Epithelial cell of esophagus (primary cell): ENCODE measurements at regions not wholly inside any gene's neighbourhood (a gene's known extent, or its start where the extent isn't known, plus 50 kb on each side); places are given as distances from the start of the nearest gene placed in this dataset.
A peak's percentile ranks its signal among the peaks of the same experiment; 100 is the strongest.

Experiments used
- DNase-seq: peaks from one replicate; pipeline ENCODE4 v3.0.0; 2010; ENCODE audit warnings: low read depth
- H3K4me3 ChIP-seq: 2 replicates; pipeline ENCODE4 v1.5.1; 2011; ENCODE audit warnings: mild to moderate bottlenecking, low read length, control low read depth
- CTCF ChIP-seq: IDR thresholded peaks from 2 replicates; pipeline ENCODE4 v1.5.1; 2011; ENCODE audit warnings: low read depth, mild to moderate bottlenecking, low read length, control low read depth, inconsistent platforms; ENCODE audit not compliant: insufficient read depth; ENCODE audit errors: missing control alignments

- DNase-seq = no peak
- H3K4me3 ChIP-seq = no peak overlapping the region
These were observed 62.8 kb upstream of the YWHAQ start for GRCh38 chr2:9693646-9694045.

GRCh38 chr2:9694661-9695234 is 64.0 kb upstream of the YWHAQ start:
- DNase-seq = no peak
- TF ChIP-seq CTCF = no peak
- no peak overlapping the region for H3K4me3 ChIP-seq

More at GRCh38 chr2:9693646-9694045, 62.8 kb upstream of the YWHAQ start:
- TF ChIP-seq CTCF = no peak

GRCh38 chr2:9695941-9696340 is 65.1 kb upstream of the YWHAQ start:
- H3K4me3 ChIP-seq = no peak overlapping the region
- no peak for DNase-seq
- no peak for TF ChIP-seq CTCF

GRCh38 chr2:9696731-9697130 is 65.9 kb upstream of the YWHAQ start:
- no peak overlapping the region for H3K4me3 ChIP-seq
- TF ChIP-seq CTCF = no peak
- peak; percentile 80 for DNase-seq

GRCh38 chr2:9697909-9698308 is 67.1 kb upstream of the YWHAQ start:
- no peak overlapping the region for H3K4me3 ChIP-seq
- DNase-seq = no peak
- no peak for TF ChIP-seq CTCF

- peak; percentile 82 for DNase-seq
These were observed 68.6 kb upstream of the YWHAQ start for GRCh38 chr2:9699139-9700108.

More at GRCh38 chr2:9699139-9700108, 68.6 kb upstream of the YWHAQ start:
- no peak for TF ChIP-seq CTCF
- H3K4me3 ChIP-seq = no peak overlapping the region
